SK-N-SH treated with all-trans-retinoic acid at 6 μM for 48 hours (cell line): ENCODE measurements at regions not wholly inside any gene's neighbourhood (a gene's known extent, or its start where the extent isn't known, plus 50 kb on each side); places are given as distances from the start of the nearest gene placed in this dataset.

Source experiments
- ARNTL ChIP-seq: fragments of 450-650 bp; formaldehyde crosslinking; IDR thresholded peaks from 2 replicates; pipeline ENCODE4 v1.5.0; 2020; ENCODE audit warnings: low read depth, mild to moderate bottlenecking, moderate library complexity, borderline replicate concordance
- ISL1 ChIP-seq: fragments of 250-450 bp; sonication (Bioruptor Pico); IDR thresholded peaks from 2 replicates; pipeline ENCODE4 v2.1.2; 2022; ENCODE audit warnings: mild to moderate bottlenecking, moderate library complexity
- PATZ1 ChIP-seq: fragments of 250-450 bp; sonication (Bioruptor Pico); IDR thresholded peaks from 2 replicates; pipeline ENCODE4 v1.8.0; 2020; ENCODE audit warnings: mild to moderate bottlenecking, moderate library complexity, borderline replicate concordance
- RARB ChIP-seq: fragments of 250-450 bp; sonication (Bioruptor Pico); IDR thresholded peaks from 2 replicates; pipeline ENCODE4 v1.8.0; 2021; ENCODE audit warnings: mild to moderate bottlenecking, moderate library complexity
- SNAI2 ChIP-seq: fragments of 250-450 bp; sonication (Bioruptor Pico); IDR thresholded peaks from 2 replicates; pipeline ENCODE4 v1.5.0; 2020; ENCODE audit warnings: mild to moderate bottlenecking, moderate library complexity
- TSHZ2 ChIP-seq: fragments of 250-450 bp; sonication (Bioruptor Pico); IDR thresholded peaks from 2 replicates; pipeline ENCODE4 v1.5.0; 2020; ENCODE audit warnings: mild to moderate bottlenecking, moderate library complexity
- ZC3H10 ChIP-seq: fragments of 250-450 bp; sonication (Bioruptor Pico); IDR thresholded peaks from 2 replicates; pipeline ENCODE4 v1.5.1; 2021; ENCODE audit warnings: mild to moderate bottlenecking, moderate library complexity
- ZFP3 ChIP-seq: fragments of 250-450 bp; sonication (Bioruptor Pico); IDR thresholded peaks from 2 replicates; pipeline ENCODE4 v1.5.0; 2020; ENCODE audit warnings: mild to moderate bottlenecking, moderate library complexity
- ZNF565 ChIP-seq: fragments of 450-650 bp; formaldehyde crosslinking; conservative IDR thresholded peaks from 2 replicates; pipeline ENCODE4 v1.5.0; 2020; ENCODE audit warnings: low read depth, mild to moderate bottlenecking, moderate library complexity
- ZNF70 ChIP-seq: fragments of 450-650 bp; formaldehyde crosslinking; IDR thresholded peaks from 2 replicates; pipeline ENCODE4 v1.5.0; 2020; ENCODE audit warnings: mild to moderate bottlenecking, moderate library complexity
- ZNF8 ChIP-seq: fragments of 450-650 bp; formaldehyde crosslinking; IDR thresholded peaks from 2 replicates; pipeline ENCODE4 v1.5.0; 2020; ENCODE audit warnings: mild to moderate bottlenecking, moderate library complexity
- TF ChIP-seq, protein P1 (sequence below): fragments of 250-450 bp; sonication (Bioruptor Pico); IDR thresholded peaks from 2 replicates; pipeline ENCODE4 v1.8.0; 2021; ENCODE audit warnings: low read depth, mild to moderate bottlenecking, moderate library complexity, borderline replicate concordance
- TF ChIP-seq, protein P2 (sequence below): fragments of 250-450 bp; sonication (Bioruptor Pico); IDR thresholded peaks from 2 replicates; pipeline ENCODE4 v1.5.1; 2021; ENCODE audit warnings: mild to moderate bottlenecking, moderate library complexity

DNA sequence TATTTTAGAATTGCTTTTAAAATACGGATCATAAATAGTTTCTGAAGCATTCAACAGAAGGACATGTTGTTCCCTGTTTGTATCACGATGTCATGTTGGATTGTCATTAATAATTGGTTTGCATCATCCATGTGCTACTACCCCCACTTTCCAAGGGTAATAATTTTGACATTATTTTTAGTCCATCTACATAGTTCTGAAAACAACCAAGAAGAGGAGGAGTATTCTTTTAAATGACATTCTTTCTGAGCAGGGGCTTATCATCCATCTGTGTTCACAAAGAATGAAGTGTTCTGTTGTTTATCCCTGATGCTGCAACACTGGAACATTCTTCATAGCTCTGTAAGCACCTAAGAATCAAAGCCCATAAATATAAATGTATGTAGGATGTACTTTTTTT lies 151.0 kb upstream of the CITED2 start:
- no peak for TF ChIP-seq TSHZ2
- TF ChIP-seq, protein P1, sequence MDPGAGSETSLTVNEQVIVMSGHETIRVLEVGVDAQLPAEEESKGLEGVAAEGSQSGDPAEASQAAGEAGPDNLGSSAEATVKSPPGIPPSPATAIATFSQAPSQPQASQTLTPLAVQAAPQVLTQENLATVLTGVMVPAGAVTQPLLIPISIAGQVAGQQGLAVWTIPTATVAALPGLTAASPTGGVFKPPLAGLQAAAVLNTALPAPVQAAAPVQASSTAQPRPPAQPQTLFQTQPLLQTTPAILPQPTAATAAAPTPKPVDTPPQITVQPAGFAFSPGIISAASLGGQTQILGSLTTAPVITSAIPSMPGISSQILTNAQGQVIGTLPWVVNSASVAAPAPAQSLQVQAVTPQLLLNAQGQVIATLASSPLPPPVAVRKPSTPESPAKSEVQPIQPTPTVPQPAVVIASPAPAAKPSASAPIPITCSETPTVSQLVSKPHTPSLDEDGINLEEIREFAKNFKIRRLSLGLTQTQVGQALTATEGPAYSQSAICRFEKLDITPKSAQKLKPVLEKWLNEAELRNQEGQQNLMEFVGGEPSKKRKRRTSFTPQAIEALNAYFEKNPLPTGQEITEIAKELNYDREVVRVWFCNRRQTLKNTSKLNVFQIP = no peak
- TF ChIP-seq PATZ1 (CRISPR knock-in tag) = no peak
- TF ChIP-seq SNAI2 (CRISPR knock-in tag) = no peak
- TF ChIP-seq ZNF8 (CRISPR knock-in tag) = no peak
- TF ChIP-seq ARNTL (CRISPR knock-in tag) = no peak
- TF ChIP-seq ZFP3 = no peak
- TF ChIP-seq ZNF565 (CRISPR knock-in tag) = no peak
- no peak for TF ChIP-seq ZNF70 (CRISPR knock-in tag)
- TF ChIP-seq, protein P2, sequence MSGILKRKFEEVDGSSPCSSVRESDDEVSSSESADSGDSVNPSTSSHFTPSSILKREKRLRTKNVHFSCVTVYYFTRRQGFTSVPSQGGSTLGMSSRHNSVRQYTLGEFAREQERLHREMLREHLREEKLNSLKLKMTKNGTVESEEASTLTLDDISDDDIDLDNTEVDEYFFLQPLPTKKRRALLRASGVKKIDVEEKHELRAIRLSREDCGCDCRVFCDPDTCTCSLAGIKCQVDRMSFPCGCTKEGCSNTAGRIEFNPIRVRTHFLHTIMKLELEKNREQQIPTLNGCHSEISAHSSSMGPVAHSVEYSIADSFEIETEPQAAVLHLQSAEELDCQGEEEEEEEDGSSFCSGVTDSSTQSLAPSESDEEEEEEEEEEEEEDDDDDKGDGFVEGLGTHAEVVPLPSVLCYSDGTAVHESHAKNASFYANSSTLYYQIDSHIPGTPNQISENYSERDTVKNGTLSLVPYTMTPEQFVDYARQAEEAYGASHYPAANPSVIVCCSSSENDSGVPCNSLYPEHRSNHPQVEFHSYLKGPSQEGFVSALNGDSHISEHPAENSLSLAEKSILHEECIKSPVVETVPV (CRISPR knock-in tag) = no peak
- no peak for TF ChIP-seq ZC3H10 (CRISPR knock-in tag)
- TF ChIP-seq ISL1 (CRISPR knock-in tag) = no peak
- no peak for TF ChIP-seq RARB (CRISPR knock-in tag)
